Body of pancreas (tissue), 4 donors: ENCODE measurements at regions not wholly inside any gene's neighbourhood (a gene's known extent, or its start where the extent isn't known, plus 50 kb on each side); places are given as distances from the start of the nearest gene placed in this dataset.

Experiments
- ATAC-seq: fragments of 150-250 bp; one replicate; pipeline ENCODE4 v1.9.1; 2016
- DNase-seq, 4 donors: peaks; one replicate each; pipeline ENCODE4 v3.0.0-alpha.2; 2019
- H3K27ac ChIP-seq, 4 donors: fragments of 200-600 bp; sonication (generic); 1 replicate in 3 of 4; 2 replicates in 1 of 4; pipeline versions ENCODE4 v1.5.1 to v1.6.1; 2016 to 2019; ENCODE audit warnings: mild to moderate bottlenecking in 1 of 4, mixed read lengths in 1 of 4, moderate library complexity in 1 of 4
- H3K27me3 ChIP-seq, 2 donors: fragments of 200-600 bp; sonication (generic); one replicate each; pipeline ENCODE4 v1.6.0; 2016; ENCODE audit warnings: mild to moderate bottlenecking in 1 of 2
- H3K36me3 ChIP-seq, 2 donors: fragments of 200-600 bp; sonication (generic); replicated peaks in 1 of 2; 2 replicates each; pipeline ENCODE4 v1.5.1; 2016; ENCODE audit warnings: low read depth in 2 of 2; ENCODE audit not compliant: insufficient read depth in 1 of 2
- H3K4me1 ChIP-seq: fragments of 200-600 bp; sonication (generic); one replicate; pipeline ENCODE4 v1.6.0; 2016
- H3K4me3 ChIP-seq, 2 donors: fragments of 200-600 bp; sonication (generic); 1 replicate in 1 of 2; 2 replicates in 1 of 2; pipeline ENCODE4 v1.5.1; 2016 to 2019
- H3K9me3 ChIP-seq, 3 donors: fragments of 200-600 bp; sonication (generic); 1 replicate in 2 of 3; 2 replicates in 1 of 3; pipeline ENCODE4 v1.5.1; 2016
- CTCF ChIP-seq, 7 experiments: fragments of 450-650 bp in 4 of 7; fragments of 200-600 bp in 3 of 7; sonication (generic) in 3 of 7; IDR thresholded peaks; one replicate each; pipeline ENCODE4 v1.5.1; 2016 to 2019; ENCODE audit warnings: antibody characterized with exemption in 7 of 7
- POLR2A ChIP-seq, 3 donors: fragments of 450-650 bp; IDR thresholded peaks; one replicate each; pipeline ENCODE4 v1.6.1; 2016; ENCODE audit warnings: antibody characterized with exemption in 3 of 3, mild to moderate bottlenecking in 2 of 3
- WGBS, 2 donors: methylation state at CpG; one replicate each; pipeline ENCODE4 v1.1.5; 2017; 5-methylcytosine and 5-hydroxymethylcytosine counted together
- intact Hi-C: fragments of 100-400 bp; cut with DNase I; formaldehyde crosslinking; loops from one replicate; pipeline ENCODE4 v1.15.1; 2023

- no peak overlapping the region for H3K4me3 ChIP-seq
- ATAC-seq (no peak), DNase-seq (no peak)
- 84 to 93% methylated on average over 3 of the region's 3 CpGs for WGBS, 2 donors
- H3K36me3 ChIP-seq, result no peaks in the 10 kb centered on the region
- no peaks in the 10 kb centered on the region for H3K9me3 ChIP-seq
- H3K27me3 ChIP-seq, result no peaks in the 10 kb centered on the region
- intact Hi-C loops, result no loop called here
- no peaks in the 10 kb centered on the region for H3K4me1 ChIP-seq
- H3K27ac ChIP-seq, result no peak overlapping the region
- no peak for TF ChIP-seq CTCF (IDR thresholded peaks at IDR 0.05)
- no peak for TF ChIP-seq POLR2A (IDR thresholded peaks at IDR 0.05)
Measured at GRCh38 chr3:193080821-193081365, 160.1 kb upstream of the PLAAT1 start.

- intact Hi-C loops, result no loop called here
- H3K36me3 ChIP-seq, result no peaks in the 10 kb centered on the region
- no peaks in the 10 kb centered on the region for H3K9me3 ChIP-seq
- H3K27me3 ChIP-seq, result no peaks in the 10 kb centered on the region
- ATAC-seq (no peak), DNase-seq (no peak)
- 54% methylated on average over 2 of the region's 2 CpGs for WGBS, 2 donors
- H3K4me3 ChIP-seq, result no peak overlapping the region
- TF ChIP-seq POLR2A (IDR thresholded peaks at IDR 0.05), result no peak
- no peak for TF ChIP-seq CTCF (IDR thresholded peaks at IDR 0.05)
- H3K27ac ChIP-seq, result no peak overlapping the region
- peaks cover 5% of the 10 kb centered on the region for H3K4me1 ChIP-seq
Measured at GRCh38 chr3:193085655-193086054, 155.4 kb upstream of the PLAAT1 start.

GRCh38 chr3:193086681-193087080, 154.3 kb upstream of the PLAAT1 start:
- DNase-seq (no peak), ATAC-seq (peak; percentile 60)
- TF ChIP-seq CTCF (IDR thresholded peaks at IDR 0.05), result no peak
- no peak for TF ChIP-seq POLR2A (IDR thresholded peaks at IDR 0.05)
- H3K27ac ChIP-seq, result no peak overlapping the region
- intact Hi-C loops, result no loop called here
- WGBS, 2 donors, result 16 to 19% methylated on average over 4 of the region's 4 CpGs
- peaks cover 5% of the 10 kb centered on the region for H3K4me1 ChIP-seq
- no peaks in the 10 kb centered on the region for H3K27me3 ChIP-seq
- no peaks in the 10 kb centered on the region for H3K9me3 ChIP-seq
- H3K4me3 ChIP-seq, result no peak overlapping the region
- no peaks in the 10 kb centered on the region for H3K36me3 ChIP-seq

- Histone ChIP-seq H3K9me3 (no peaks in the 10 kb centered on the region), H3K4me1 (peaks cover 5% of the 10 kb centered on the region), H3K27me3 (no peaks in the 10 kb centered on the region), H3K4me3 (no peak overlapping the region), H3K36me3 (no peaks in the 10 kb centered on the region), H3K27ac (no peak overlapping the region)
- intact Hi-C loops, result no loop called here
- TF ChIP-seq CTCF (IDR thresholded peaks at IDR 0.05), result no peak
- TF ChIP-seq POLR2A (IDR thresholded peaks at IDR 0.05), result no peak
- 63 to 67% methylated on average over 3 of the region's 3 CpGs for WGBS, 2 donors
- DNase-seq (no peak), ATAC-seq (no peak)
Measured at GRCh38 chr3:193087336-193087735, 153.7 kb upstream of the PLAAT1 start.

GRCh38 chr3:193095366-193095765, 145.7 kb upstream of the PLAAT1 start:
- 38 to 52% methylated on average over 4 of the region's 4 CpGs for WGBS, 2 donors
- no peaks in the 10 kb centered on the region for H3K36me3 ChIP-seq
- H3K27me3 ChIP-seq, result no peaks in the 10 kb centered on the region
- no peak overlapping the region for H3K4me3 ChIP-seq
- peak; percentile 21 for ATAC-seq
- H3K4me1 ChIP-seq, result no peaks in the 10 kb centered on the region
- H3K27ac ChIP-seq, result no peak overlapping the region
- H3K9me3 ChIP-seq, result no peaks in the 10 kb centered on the region
- TF ChIP-seq POLR2A (IDR thresholded peaks at IDR 0.05) (no peak), CTCF (IDR thresholded peaks at IDR 0.05) (no peak)
- intact Hi-C loops, result no loop called here
- DNase-seq, result peak; percentile 15 to 47 (median 38)
